GM13976 (cell line): ENCODE measurements at regions not wholly inside any gene's neighbourhood (a gene's known extent, or its start where the extent isn't known, plus 50 kb on each side); places are given as distances from the start of the nearest gene placed in this dataset.

ENCODE experiments used
- DNase-seq: peaks from one replicate; pipeline ENCODE4 v3.0.0; 2012; ENCODE audit warnings: low spot score
- CTCF ChIP-seq: IDR thresholded peaks from 2 replicates; pipeline ENCODE4 v1.5.1; 2012; ENCODE audit warnings: borderline replicate concordance, mild to moderate bottlenecking; ENCODE audit not compliant: insufficient read depth; ENCODE audit errors: extremely low read depth, missing control alignments, control extremely low read depth
- in situ Hi-C: fragments of 300-500 bp; cut with MboI; formaldehyde crosslinking; loops from one replicate; pipeline ENCODE4 v1.12.0; 2022; ENCODE audit warnings: low sequenced_read_pairs, mixed read lengths, inconsistent platforms; ENCODE audit not compliant: unreplicated experiment

GRCh38 chr5:61808091-61808490, 476.0 kb downstream of the ZSWIM6 start:
- TF ChIP-seq CTCF, result no peak
- no peak for DNase-seq
- in situ Hi-C loops, result no loop called here

- no peak for TF ChIP-seq CTCF
Measured at GRCh38 chr5:61808909-61809308, 476.9 kb downstream of the ZSWIM6 start.

GRCh38 chr5:61809651-61810050, 477.6 kb downstream of the ZSWIM6 start:
- no peak for TF ChIP-seq CTCF
- DNase-seq, result no peak
- in situ Hi-C loops, result no loop called here

More at GRCh38 chr5:61808909-61809308, 476.9 kb downstream of the ZSWIM6 start:
- in situ Hi-C loops, result no loop called here
- DNase-seq, result no peak

GRCh38 chr5:61811052-61811451, 479.0 kb downstream of the ZSWIM6 start:
- in situ Hi-C loops, result no loop called here
- peak; percentile 9 for DNase-seq
- TF ChIP-seq CTCF, result no peak

GRCh38 chr5:61813361-61813760, 481.3 kb downstream of the ZSWIM6 start:
- TF ChIP-seq CTCF, result no peak
- in situ Hi-C loops, result no loop called here
- no peak for DNase-seq

- DNase-seq, result no peak
- in situ Hi-C loops, result no loop called here
- no peak for TF ChIP-seq CTCF
Measured at GRCh38 chr5:61815339-61815738, 483.3 kb downstream of the ZSWIM6 start.

- no peak for TF ChIP-seq CTCF
- in situ Hi-C loops, result no loop called here
- DNase-seq, result no peak
Measured at GRCh38 chr5:61816146-61816545, 484.1 kb downstream of the ZSWIM6 start.
